DMS 273 (cell line): ENCODE measurements at regions not wholly inside any gene's neighbourhood (a gene's known extent, or its start where the extent isn't known, plus 50 kb on each side); places are given as distances from the start of the nearest gene placed in this dataset.
"Not testable (repeated sequence)": the region's sequence is repeated elsewhere in the genome, so short reads cannot be mapped to it uniquely, and the experiment has no call there.

Source experiments
- DNase-seq: peaks from one replicate; lab custom pipeline; 2025; ENCODE audit not compliant: unreplicated experiment; lab: John Stamatoyannopoulos, UW

DNA sequence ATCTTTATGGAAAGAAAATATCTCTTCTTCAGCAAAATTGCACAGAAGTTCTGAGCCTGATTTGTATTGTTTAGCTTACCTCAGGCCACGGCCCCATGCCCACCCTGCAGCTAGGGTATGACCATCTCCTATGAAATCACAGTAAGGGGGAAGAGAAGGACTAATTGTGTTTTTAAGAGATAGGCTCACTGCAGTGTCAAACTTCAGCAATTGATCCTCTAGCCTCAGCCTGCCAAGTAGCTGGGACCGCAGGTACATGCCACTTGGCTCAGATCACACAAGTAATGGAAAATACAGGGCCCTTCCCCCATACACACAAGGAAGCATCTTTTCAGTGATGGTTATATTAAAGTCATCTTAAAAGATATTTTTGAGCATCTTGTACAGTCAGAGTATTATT lies 60.0 kb downstream of the DMAC1 start:
- no peak for DNase-seq

DNA sequence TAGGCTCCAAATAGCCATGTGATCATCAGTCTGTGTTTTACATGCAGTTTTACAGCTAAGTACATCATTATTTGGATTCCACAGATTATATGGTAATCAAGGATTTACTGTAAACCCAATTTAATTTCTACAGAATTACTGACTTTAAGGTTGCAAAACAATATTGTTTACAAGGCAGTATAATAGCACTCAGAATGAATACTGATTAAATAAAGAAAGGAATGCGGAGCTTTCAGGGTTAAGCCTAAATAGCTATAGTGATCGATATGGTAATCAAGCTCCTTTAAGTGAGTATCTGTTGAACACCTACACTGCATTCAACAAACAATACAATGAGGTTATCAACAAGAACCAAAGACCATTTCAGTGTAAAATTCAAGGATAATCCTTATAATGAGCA lies 64.3 kb downstream of the DMAC1 start:
- DNase-seq: no peak

DNA sequence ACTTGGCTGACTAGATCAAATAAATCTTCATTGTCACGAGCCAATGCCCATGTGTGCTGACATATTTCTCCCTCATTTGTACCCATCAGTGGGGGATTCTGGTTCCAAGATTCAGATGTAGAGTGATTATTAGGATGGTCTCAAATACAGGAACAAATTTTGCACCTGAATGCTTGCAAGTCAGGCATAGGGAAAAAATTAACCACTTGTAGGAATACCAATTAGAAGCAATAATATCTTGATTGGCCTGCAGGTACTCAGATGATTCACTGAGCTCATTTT lies 69.5 kb downstream of the DMAC1 start:
- DNase-seq: no peak

DNA sequence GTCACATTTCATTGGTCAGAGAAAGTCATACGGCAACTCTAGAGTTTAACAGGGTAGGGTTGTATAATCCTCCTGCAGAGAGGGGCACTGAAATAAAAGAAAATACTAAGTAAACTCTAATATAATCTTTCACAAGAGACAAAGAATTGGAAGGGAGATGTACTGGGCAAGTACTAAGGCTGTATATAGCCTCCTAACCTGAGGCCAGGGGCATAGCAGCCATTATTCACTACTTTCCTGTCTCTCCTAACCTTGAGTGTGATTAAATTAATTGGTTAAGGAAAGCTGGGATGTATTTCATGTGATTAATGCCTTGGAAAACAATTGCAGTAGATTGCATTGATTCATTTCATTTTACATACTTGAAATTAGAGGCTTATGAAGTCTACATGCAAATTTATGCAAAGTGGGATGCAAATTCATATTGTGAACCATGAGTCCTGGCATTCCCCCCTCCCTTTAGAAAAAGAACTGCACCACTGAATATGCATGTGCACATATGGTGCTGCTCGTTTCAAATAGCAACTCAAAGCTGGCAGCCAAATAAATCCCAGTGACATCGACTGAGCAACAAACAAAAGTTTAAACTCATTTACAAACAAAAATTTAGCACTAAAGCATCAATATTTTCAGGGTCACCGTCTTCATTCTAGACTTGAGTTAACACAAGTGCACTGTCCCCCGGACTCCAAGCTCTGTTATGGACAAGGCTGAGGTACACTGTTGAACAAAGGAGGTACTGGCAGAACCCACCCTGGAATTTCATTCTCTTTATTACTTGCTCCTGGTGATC lies 70.0 kb downstream of the DMAC1 start:
- DNase-seq: peak; percentile 7

DNA sequence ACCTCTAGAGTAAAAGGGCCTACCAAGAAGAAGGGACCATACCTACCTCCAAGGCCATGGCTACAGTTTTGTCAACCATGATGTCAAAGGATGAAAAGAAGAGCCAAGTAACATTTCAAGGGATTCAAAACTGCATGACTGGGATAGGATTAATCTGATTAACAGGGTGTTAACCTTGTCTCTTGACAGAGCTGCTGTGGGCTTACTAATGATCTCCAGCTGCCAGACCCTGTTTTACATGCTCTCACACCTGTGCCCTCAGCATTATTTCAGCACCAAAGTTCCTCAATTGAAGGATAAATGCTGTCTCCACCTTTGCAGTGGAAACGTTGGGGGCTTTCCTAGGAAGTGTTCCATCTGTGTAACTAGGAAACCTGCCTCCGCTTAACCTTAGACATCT lies 78.3 kb downstream of the DMAC1 start:
- DNase-seq: no peak

DNA sequence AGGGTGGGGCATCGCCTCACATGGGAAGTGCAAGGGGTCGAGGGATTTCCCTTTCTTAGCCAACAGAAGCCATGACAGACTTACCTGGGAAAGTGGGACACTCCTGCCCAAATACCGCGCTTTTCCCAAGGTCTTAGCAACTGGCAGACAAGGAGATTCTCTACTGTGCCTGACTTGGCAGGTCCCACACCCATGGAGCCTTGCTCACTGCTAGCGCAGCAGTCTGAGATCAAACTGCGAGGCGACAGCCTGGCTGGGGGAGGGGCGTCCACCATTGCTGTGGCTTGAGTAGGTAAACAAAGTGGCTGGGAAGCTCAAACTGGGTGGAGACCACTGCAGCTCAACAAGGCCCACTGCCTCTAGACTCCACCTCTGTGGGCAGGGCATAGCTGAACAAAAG lies 86.5 kb downstream of the DMAC1 start:
- DNase-seq: not testable (repeated sequence)

DNA sequence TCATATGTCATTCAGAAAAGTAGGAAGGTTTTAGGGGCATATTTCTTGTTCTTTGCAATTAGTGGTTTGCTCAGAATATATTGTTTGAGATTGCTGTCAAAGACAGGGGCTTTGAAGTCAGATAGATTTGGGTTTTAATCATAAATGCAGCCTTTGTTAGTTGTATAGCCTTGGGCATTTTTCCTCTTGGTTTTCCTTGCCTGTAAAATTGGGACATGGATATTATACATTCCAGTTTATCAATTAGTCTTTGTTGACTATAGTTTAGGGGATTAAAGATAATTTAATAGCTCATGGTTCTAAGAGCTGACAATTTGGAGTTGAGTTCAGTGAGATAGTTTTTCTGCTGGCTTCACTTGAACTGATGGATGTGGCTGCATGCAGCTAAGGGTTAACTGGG lies 88.9 kb downstream of the DMAC1 start:
- no peak for DNase-seq

DNA sequence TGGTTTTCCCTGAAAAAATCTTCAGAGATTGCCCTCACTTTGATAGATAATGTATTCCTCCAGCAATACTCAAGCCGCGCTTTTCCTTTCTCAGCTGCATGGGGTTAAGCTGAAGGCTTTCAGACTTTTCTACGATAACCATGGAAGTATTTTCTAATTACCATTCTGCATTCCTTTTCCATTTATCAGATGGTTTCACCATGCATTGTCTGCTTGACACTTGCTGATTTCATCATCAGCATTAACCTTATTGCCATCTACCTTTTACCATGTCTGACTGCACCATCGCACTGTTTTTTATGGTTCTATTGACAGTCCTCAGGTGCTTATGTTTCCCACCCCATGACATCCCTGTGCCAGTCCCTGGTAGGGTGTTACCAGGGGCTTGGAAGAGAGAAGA lies 91.6 kb downstream of the DMAC1 start:
- DNase-seq: no peak

DNA sequence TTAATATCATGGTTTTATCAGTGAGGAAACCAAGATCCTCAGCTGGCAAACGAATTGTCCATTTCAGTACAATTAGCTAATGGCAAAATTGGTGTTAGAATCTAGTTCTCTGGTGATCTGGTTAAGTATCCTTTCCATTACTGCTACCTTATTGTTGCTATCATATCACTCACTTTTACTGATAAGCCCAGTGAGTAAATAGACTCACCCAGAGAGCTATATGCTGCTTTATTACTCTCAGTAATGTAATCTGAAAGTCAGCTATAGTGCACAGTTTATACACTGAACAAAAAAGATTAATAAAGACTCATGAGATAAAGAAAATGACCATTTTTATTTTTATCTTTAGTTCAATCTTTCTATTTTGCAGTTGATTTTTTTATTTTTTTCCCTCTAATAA lies 95.0 kb downstream of the DMAC1 start:
- DNase-seq: no peak

DNA sequence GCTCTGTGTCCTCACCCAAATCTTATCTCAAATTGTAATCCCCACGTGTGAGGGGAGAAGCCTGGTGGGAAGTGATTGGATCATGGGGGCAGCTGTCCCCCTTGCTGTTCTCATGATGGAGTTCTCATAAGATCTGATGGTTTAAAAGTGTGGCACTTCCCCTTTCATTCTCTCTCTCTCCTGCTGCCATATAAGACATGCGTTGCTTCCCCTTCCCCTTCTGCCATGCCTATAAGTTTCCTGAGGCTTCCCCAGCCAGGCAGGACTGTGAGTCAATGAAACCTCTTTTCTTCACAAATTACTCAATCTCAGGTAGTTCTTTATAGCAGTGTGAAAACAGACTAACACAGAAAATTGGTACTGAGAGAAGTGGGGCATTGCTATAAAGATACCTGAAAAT lies 107.7 kb downstream of the DMAC1 start:
- no peak for DNase-seq

DNA sequence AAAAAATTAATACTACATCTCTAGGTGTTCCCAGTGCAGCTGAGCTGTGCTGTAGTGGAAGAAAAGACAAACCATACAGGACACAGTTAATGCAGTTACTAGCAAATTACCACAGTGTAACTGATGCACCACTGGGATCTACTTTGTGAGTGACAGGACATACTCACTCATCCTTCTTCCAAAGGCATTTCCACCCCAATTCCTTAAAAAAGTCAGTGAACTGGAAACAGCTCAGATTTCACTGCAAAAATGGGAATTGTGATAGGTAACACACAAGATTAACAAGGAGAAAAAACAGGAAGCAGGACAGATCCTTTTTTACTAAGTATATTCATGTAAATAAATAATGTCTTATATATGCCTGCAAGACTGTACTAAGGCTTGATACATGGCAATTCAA lies 109.6 kb downstream of the DMAC1 start:
- DNase-seq: no peak

DNA sequence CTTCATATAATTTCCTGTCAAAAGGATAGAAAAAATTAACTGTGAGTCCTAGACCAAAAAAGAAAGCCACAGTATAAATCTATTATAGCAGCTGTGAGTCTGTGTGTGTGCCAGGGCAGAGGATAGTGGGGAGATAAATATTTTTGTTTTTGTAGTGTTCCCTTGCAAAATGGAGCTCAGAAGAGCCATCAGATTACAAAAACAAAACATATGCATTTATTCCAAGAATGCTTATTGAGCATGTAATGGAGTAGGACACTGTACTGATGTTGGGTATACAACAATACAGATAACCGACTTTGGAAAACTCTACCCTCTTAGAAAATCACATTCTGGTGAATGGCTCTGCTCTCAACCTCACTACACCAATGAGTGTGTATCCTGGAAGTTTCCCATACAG lies 111.0 kb downstream of the DMAC1 start:
- DNase-seq: no peak

DNA sequence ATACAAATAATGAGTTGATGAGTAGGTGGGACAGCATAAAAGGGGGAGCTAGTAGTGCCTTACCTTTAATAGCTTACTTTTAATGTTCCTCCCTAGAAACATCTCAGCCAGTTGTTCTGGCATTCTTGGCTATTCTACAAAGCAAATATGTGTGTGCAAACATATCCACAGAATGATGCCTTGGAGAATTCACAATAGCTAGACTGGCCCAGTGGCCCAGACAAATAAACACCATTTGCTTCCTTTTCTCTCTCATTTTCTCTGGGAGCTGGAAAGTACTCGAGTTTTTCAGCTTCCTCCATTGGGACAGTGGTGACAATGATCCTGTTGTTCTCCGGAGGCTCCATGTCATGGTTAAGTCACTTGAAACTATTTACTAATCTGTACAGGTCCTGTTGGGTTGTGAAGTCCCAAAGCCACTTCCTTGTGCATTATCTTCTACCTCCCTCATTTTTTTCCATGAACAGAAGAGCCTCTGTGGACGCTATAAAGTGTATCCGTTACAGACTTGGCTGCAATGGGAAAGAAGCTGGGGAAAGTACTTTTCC lies 122.9 kb downstream of the DMAC1 start:
- DNase-seq: no peak

DNA sequence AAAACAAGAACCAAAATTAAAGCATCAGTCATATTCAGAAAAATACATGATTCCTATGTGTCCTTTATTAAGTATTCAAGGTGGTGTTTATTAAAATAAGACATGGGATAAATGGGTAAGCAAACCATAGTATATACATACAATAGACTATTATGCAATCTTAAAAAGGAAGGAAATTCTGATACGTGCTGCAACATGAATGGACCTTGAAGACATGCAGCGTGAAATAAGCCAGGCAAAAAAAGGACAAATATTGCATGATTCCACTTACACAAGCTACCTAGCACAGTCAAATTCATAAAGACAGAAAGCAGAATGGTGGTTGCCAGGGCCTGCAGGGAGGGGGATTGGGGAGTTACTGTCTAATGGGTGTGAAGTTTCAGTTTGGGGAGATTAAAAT lies 127.7 kb downstream of the DMAC1 start:
- no peak for DNase-seq

DNA sequence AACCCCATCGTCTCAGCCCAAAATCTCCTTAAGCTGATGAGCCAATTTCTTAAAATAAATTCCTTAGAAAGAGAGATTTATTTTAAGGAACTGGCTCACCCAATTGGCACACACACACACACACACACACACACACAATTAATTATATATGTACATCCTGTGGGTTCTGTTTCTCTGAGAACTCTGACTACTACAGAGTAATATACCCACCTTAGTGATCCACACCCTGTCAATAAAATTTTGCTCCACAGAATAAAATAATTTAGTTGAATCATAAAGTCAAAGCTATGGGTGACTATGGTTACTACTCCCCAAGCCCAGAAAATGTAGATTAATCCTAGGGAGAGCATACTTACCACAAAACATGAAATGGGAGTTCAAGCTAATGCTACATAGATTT lies 131.0 kb downstream of the DMAC1 start:
- DNase-seq: no peak

DNA sequence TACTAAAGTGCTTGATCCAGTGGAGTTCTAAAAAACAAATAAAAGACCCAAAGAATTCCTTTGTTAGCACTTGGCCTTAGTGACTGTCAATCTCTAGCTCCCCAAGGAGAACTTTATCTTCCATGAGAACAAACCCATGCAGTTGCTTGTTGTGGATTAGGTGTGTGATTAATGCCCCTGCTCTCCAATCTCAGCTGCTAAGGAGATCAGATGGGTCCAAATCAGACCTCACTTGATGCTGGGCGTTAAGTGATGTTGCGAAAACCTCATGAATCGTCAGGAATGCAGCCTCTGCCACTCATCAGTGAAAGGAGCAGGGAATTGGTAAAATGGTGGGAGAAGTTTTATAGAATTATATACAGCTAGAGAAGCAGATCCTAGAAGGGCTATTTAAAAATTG lies 133.7 kb downstream of the DMAC1 start:
- no peak for DNase-seq

DNA sequence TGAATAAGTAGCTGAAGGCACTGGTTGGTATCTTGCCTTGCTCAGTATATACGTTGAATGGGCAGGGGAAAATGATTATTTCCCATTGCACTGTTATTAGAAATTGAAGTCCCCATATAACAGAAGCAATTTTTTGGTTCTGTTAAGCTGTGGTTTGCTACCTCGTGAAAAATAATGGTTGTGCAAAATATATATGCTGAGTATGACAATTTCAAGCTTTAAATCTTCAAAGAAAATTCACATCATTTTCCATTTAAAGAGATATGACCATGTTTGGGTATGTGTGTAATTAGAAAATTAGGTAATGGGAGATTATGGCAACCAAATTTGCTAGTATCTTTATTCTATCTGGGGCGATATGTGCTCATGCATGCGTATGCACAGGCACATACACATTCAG lies 139.8 kb downstream of the DMAC1 start:
- no peak for DNase-seq

DNA sequence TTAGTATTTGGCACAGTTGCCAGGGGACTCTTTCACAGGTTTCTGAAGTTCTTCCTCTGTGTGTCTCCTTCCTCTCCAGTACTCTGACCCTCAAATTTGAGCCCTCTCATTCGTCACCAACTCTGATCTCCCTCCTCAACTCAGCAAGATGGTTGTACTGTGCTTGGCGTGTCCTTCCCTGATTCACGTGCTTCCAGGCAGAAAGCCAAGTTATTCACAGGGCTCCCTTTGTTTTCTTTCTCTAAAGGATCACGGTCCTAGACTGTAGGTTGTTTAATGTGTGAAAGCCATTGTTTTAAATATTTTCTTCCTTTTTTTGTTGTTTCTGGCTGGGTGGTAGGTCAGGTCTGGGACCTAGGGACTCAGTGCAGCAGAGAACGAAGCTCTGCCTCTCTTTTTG lies 142.9 kb downstream of the DMAC1 start:
- DNase-seq: peak; percentile 2

DNA sequence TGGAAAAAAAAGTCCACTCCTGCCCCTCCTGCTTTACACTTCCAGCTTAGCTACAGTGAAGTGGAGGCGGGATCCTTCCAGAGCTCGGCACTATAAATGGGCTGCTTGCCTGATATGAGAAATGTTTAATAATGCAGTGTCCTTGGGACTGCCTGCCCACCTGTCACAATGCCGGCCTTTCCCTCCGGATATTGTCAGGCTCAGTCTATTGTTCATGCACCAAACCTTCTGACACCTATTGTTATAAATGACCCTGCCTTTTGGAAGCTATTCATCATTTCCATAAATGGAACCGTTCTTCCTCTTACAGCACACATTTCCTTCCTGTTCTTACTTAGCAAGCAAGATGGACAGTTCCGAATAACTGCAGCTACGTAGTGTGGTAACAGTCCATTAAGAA lies 146.3 kb downstream of the DMAC1 start:
- no peak for DNase-seq

DNA sequence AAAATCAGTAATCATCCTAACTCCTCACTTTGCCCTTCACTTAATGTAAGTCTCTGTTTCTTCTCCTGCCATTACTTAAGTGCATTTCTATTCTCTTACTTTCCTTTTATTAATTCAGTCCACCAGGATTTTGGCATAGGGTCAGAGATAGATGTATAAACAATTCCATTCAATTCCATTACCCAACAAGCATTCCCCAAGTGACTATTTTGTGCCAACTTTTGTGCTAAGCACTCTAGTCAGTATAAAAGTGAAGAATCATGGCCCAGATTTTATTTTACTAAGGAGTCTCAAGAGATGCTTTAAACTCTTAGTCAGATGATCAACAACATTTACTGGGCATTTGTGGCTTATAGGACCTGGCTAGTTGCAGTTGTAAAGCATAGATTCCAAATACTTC lies 159.3 kb downstream of the DMAC1 start:
- DNase-seq: no peak

DNA sequence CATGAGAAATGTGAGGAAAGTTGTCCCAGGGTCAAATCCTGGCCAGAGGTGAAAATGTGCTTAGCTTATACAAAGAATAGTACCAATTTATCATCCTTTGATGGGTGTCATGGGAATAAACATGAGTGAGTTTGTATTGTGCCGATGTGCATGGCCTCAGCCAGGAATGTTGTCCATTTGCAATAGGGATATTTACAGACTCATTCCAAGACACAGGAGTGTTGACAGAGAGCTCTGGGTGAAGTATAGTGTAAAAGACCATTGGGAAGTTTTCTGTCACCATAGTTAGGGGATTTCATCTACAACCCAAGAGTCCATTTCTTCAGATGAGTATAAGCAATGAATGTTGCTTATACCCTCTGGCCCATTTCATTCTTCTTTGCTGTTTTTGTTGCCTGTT lies 160.1 kb downstream of the DMAC1 start:
- no peak for DNase-seq

DNA sequence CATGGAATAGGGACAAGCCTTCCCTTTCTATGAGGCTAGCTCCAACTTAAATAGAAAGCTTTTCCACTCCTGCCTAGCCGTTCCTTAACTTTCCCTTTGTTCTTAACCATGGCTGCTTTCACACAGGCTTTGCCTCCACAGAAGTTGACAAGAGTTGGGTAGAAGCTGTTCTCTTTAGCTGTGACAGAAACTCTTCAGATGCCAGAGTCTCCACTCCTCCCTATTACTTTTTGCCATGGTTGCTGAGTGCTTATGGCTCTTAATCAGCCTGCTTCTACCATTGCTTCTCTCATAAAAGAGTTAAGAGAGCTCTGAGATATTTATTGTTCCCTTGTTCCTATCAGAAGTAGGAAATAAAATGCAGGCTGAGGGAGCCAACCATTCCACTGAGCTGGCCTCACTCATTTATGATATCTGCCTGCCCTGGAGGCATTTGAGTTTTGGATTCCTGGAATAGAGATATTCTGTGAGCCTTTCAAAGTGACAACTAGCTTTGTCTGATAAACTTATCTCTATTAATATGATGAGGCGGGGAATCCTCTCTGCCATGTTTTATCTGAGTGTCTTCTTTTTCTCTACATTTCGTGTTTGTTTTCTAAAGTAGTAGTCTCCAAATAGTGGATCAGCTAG lies 162.6 kb downstream of the DMAC1 start:
- peak; percentile 0 for DNase-seq

DNA sequence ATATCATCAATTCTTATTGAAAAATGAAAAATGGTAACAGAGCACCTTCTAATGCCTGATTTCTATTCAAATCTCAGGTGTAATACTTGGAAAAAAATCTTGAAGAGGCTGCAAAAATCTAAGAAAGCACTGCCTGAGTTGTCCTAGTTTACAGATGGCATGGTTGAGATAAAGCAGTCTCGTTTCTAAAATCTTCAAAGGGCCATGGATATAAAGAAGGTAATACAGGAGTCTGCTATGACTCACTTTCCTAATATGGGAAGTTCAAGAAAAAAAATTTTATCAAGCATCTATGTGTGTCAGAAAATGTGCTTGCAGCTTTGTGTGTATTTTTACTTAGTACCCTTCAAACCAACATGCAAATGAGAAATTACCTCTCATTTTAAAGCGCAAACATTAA lies 163.3 kb downstream of the DMAC1 start:
- no peak for DNase-seq
